HFFc6 (cell line): ENCODE measurements at regions not wholly inside any gene's neighbourhood (a gene's known extent, or its start where the extent isn't known, plus 50 kb on each side); places are given as distances from the start of the nearest gene placed in this dataset.

ENCODE experiments used
- DNase-seq: peaks from one replicate; pipeline ENCODE4 v3.0.0-alpha.2; 2018
- H3K27ac Mint-ChIP-seq: 2 replicates; pipeline ENCODE4 v1.8.0; 2020; ENCODE audit warnings: mild to moderate bottlenecking, mixed read lengths
- H3K27me3 Mint-ChIP-seq: 2 replicates; pipeline ENCODE4 v1.8.0; 2021; ENCODE audit warnings: mild to moderate bottlenecking, moderate library complexity, mixed read lengths; ENCODE audit not compliant: insufficient read depth
- H3K36me3 Mint-ChIP-seq: 2 replicates; pipeline ENCODE4 v1.8.0; 2021; ENCODE audit warnings: low read depth, mixed read lengths
- H3K4me1 Mint-ChIP-seq: 2 replicates; pipeline ENCODE4 v1.8.0; 2020; ENCODE audit warnings: low read depth, mixed read lengths
- H3K4me3 Mint-ChIP-seq: 2 replicates; pipeline ENCODE4 v1.8.0; 2020; ENCODE audit warnings: mild to moderate bottlenecking, moderate library complexity, mixed read lengths
- H3K9me3 Mint-ChIP-seq: 2 replicates; pipeline ENCODE4 v1.8.0; 2020; ENCODE audit warnings: mild to moderate bottlenecking, mixed read lengths
- TF ChIP-seq, protein P1 (sequence below): fragments of 200-600 bp; sonication (generic); IDR thresholded peaks from 2 replicates; pipeline ENCODE4 v1.5.0; 2021; ENCODE audit warnings: antibody characterized with exemption, mild to moderate bottlenecking

DNA sequence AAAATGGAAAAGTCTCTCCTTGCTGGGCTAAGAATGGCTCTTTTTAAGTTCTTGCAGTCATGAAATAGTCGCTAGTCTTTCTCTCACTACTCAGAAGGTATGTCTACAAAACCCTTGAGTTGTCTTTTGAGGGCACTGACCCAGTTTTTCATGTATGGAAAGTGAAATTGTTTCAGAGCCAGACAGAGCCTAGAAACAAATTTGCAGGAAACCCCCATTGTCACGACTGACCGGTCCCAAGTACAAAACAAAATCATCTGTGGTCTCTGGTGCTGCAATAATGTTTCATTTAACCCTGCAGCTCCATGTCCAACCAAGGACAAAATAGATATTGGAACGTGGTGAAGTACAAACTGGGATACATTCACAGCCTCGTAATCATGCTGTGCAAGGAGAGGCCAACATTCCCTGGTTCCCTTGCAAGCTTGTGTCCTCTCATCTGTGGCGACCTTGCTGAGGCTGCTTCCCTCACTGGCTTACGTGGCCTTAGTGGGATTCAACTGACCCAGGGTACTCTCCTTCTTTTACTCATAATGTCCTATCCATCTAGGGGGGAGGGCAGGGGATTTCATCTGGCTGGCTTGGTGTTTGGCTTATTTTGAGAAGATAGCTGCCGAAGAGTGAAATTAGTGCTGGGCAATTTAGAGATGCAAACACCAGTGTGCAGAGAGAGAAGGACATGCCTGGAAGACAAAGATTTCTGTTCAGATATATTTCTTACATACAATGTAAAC, 172.5 kb downstream of the IPMK start:
- no peak for DNase-seq
- H3K4me3 Mint-ChIP-seq: no peak overlapping the region
- peaks cover 7% of the 10 kb centered on the region for H3K27me3 Mint-ChIP-seq
- H3K4me1 Mint-ChIP-seq: no peaks in the 10 kb centered on the region
- no peaks in the 10 kb centered on the region for H3K36me3 Mint-ChIP-seq
- no peak overlapping the region for H3K27ac Mint-ChIP-seq
- no peaks in the 10 kb centered on the region for H3K9me3 Mint-ChIP-seq
- TF ChIP-seq, protein P1, sequence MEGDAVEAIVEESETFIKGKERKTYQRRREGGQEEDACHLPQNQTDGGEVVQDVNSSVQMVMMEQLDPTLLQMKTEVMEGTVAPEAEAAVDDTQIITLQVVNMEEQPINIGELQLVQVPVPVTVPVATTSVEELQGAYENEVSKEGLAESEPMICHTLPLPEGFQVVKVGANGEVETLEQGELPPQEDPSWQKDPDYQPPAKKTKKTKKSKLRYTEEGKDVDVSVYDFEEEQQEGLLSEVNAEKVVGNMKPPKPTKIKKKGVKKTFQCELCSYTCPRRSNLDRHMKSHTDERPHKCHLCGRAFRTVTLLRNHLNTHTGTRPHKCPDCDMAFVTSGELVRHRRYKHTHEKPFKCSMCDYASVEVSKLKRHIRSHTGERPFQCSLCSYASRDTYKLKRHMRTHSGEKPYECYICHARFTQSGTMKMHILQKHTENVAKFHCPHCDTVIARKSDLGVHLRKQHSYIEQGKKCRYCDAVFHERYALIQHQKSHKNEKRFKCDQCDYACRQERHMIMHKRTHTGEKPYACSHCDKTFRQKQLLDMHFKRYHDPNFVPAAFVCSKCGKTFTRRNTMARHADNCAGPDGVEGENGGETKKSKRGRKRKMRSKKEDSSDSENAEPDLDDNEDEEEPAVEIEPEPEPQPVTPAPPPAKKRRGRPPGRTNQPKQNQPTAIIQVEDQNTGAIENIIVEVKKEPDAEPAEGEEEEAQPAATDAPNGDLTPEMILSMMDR: no peak

DNA sequence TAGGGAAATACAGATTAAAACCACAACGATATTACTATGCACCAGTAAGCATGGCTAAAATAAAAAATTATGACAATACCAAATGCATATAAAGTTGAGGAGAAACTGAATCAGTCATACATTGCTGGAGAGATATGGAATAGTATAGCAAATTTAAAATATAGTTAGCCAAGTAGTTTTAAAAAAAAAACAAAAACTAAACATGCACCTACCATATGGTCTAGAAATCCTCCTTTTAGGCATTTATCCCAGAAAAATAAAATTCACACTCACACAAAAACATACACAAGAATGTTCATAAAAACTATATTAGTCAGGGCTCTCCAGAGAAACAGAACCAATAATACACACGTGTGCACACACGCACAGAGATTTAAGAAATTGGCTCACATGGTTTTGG, 175.8 kb downstream of the IPMK start:
- H3K27me3 Mint-ChIP-seq: peaks cover 3% of the 10 kb centered on the region
- DNase-seq: no peak
- no peak overlapping the region for H3K27ac Mint-ChIP-seq
- H3K4me1 Mint-ChIP-seq: no peaks in the 10 kb centered on the region
- H3K36me3 Mint-ChIP-seq: no peaks in the 10 kb centered on the region
- no peak overlapping the region for H3K4me3 Mint-ChIP-seq
- TF ChIP-seq, protein P1: no peak
- H3K9me3 Mint-ChIP-seq: no peaks in the 10 kb centered on the region

DNA sequence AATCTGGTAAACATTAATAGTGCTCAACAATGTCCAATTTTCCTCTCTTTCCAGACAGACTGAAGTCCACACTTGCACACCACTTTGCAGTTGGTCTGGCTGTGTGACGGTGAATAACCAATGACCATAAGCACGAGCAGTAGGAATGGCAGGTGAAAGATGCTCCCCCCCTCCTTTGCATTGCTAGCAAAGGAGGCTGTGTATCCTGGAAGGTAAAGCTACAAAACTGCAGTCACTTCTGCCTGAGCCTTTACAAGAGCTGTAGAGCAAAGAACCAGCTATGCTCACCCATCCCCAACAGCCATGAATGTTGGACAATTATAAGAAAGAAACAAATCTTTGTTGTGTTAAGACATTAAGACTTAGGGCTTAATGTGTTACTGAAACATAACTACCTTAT, 178.0 kb downstream of the IPMK start:
- Mint-ChIP-seq H3K27me3 (peaks cover 6% of the 10 kb centered on the region), H3K36me3 (no peaks in the 10 kb centered on the region), H3K27ac (no peak overlapping the region), H3K4me1 (no peaks in the 10 kb centered on the region), H3K9me3 (no peaks in the 10 kb centered on the region), H3K4me3 (no peak overlapping the region)
- DNase-seq: no peak
- TF ChIP-seq, protein P1: no peak

DNA sequence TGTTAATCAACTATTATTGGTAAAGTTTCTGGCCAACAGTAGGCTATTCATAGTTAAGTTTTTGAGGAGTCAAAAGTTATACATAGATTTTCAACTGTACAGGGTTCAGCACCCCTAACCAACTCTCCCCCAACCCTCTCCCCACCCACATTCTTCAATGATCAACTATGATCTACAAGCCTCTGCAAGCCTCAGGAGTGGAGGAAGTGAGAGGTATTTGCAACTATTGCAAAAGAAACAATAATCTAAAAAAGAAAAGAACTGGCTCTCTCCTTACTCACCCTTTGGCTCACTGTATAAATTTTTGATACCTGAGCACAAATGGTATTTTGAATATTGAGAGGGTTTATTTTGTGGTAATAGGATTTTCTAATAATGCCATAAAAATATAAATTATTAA, 179.8 kb downstream of the IPMK start:
- H3K36me3 Mint-ChIP-seq: no peaks in the 10 kb centered on the region
- H3K27ac Mint-ChIP-seq: no peak overlapping the region
- H3K4me1 Mint-ChIP-seq: no peaks in the 10 kb centered on the region
- peaks cover 4% of the 10 kb centered on the region; the same call in 1 of the 2 replicates for H3K27me3 Mint-ChIP-seq
- DNase-seq: no peak
- no peaks in the 10 kb centered on the region for H3K9me3 Mint-ChIP-seq
- TF ChIP-seq, protein P1: no peak
- H3K4me3 Mint-ChIP-seq: no peak overlapping the region

DNA sequence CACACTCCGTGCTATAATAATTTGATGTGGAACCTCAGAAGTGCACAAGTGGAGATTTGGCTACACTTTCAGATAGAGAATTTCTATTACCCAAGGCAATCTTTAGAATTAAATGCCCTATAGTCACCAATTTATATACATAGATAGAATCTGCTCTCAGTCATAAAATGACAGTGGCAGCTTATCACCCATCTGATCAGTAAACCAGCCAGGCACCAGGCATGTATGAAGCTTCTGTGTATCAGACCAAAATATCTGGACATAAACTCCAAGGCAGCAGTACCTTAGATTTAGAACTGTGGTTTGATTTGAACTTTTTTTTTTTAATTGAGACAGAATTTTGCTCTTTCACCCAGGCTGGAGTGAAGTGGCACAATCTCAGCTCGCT, 180.9 kb downstream of the IPMK start:
- H3K27ac Mint-ChIP-seq: no peak overlapping the region
- peaks cover 4% of the 10 kb centered on the region; the same call in 1 of the 2 replicates for H3K27me3 Mint-ChIP-seq
- no peaks in the 10 kb centered on the region for H3K9me3 Mint-ChIP-seq
- H3K4me3 Mint-ChIP-seq: no peak overlapping the region
- H3K36me3 Mint-ChIP-seq: no peaks in the 10 kb centered on the region
- TF ChIP-seq, protein P1: no peak
- no peaks in the 10 kb centered on the region for H3K4me1 Mint-ChIP-seq
- no peak for DNase-seq
